ENCODE measurements at regions not wholly inside any gene's neighbourhood (a gene's known extent, or its start where the extent isn't known, plus 50 kb on each side); places are given as distances from the start of the nearest gene placed in this dataset.

- in situ Hi-C loops (cut with HindIII; ENCODE audit: low pct_unique_long_range_greater_than_20kb, low sequenced_read_pairs), result no loop called here
- no peak for DNase-seq (ENCODE audit: low read depth in 1 of 2, low spot score in 1 of 2)
- no peak for TF ChIP-seq JUND (IDR thresholded peaks at IDR 0.05; ENCODE audit: low read depth)
These were observed 161.8 kb upstream of the KCNJ16 start for GRCh38 chr17:69913216-69913615.

GRCh38 chr17:69913616-69914015, 161.4 kb upstream of the KCNJ16 start:
- no peak for TF ChIP-seq JUND (IDR thresholded peaks at IDR 0.05; ENCODE audit: low read depth)
- no peak for DNase-seq (ENCODE audit: low read depth in 1 of 2, low spot score in 1 of 2)
- in situ Hi-C loops (cut with HindIII; ENCODE audit: low pct_unique_long_range_greater_than_20kb, low sequenced_read_pairs), result no loop called here

- DNase-seq (ENCODE audit: low read depth in 1 of 2, low spot score in 1 of 2), result no peak
- no peak for TF ChIP-seq JUND (IDR thresholded peaks at IDR 0.05; ENCODE audit: low read depth)
- in situ Hi-C loops (cut with HindIII; ENCODE audit: low pct_unique_long_range_greater_than_20kb, low sequenced_read_pairs), result no loop called here
These were observed 160.5 kb upstream of the KCNJ16 start for GRCh38 chr17:69914520-69914919.

- in situ Hi-C loops (cut with HindIII; ENCODE audit: low pct_unique_long_range_greater_than_20kb, low sequenced_read_pairs), result no loop called here
- no peak for DNase-seq (ENCODE audit: low read depth in 1 of 2, low spot score in 1 of 2)
- TF ChIP-seq JUND (IDR thresholded peaks at IDR 0.05; ENCODE audit: low read depth), result no peak
These were observed 158.3 kb upstream of the KCNJ16 start for GRCh38 chr17:69916761-69917160.

- in situ Hi-C loops (cut with HindIII; ENCODE audit: low pct_unique_long_range_greater_than_20kb, low sequenced_read_pairs), result no loop called here
- DNase-seq (ENCODE audit: low read depth in 1 of 2, low spot score in 1 of 2), result no peak
- TF ChIP-seq JUND (IDR thresholded peaks at IDR 0.05; ENCODE audit: low read depth), result no peak
These were observed 156.9 kb upstream of the KCNJ16 start for GRCh38 chr17:69918164-69918563.

GRCh38 chr17:69919789-69920188, 155.2 kb upstream of the KCNJ16 start:
- DNase-seq (ENCODE audit: low read depth in 1 of 2, low spot score in 1 of 2), result no peak
- in situ Hi-C loops (cut with HindIII; ENCODE audit: low pct_unique_long_range_greater_than_20kb, low sequenced_read_pairs), result no loop called here
- no peak for TF ChIP-seq JUND (IDR thresholded peaks at IDR 0.05; ENCODE audit: low read depth)

- DNase-seq (ENCODE audit: low read depth in 1 of 2, low spot score in 1 of 2), result no peak
- TF ChIP-seq JUND (IDR thresholded peaks at IDR 0.05; ENCODE audit: low read depth), result no peak
- in situ Hi-C loops (cut with HindIII; ENCODE audit: low pct_unique_long_range_greater_than_20kb, low sequenced_read_pairs), result no loop called here
These were observed 154.0 kb upstream of the KCNJ16 start for GRCh38 chr17:69921046-69921445.

- 0 out of 2 replicates have a peak, but pooled peaks have one; percentile 20 for TF ChIP-seq JUND (IDR thresholded peaks at IDR 0.05; ENCODE audit: low read depth)
- peak in 1 of 2 experiments; percentile 73 for DNase-seq (ENCODE audit: low read depth in 1 of 2, low spot score in 1 of 2)
- in situ Hi-C loops (cut with HindIII; ENCODE audit: low pct_unique_long_range_greater_than_20kb, low sequenced_read_pairs), result no loop called here
These were observed 146.4 kb upstream of the KCNJ16 start for GRCh38 chr17:69928611-69929010.

- no peak for DNase-seq (ENCODE audit: low read depth in 1 of 2, low spot score in 1 of 2)
- no peak for TF ChIP-seq JUND (IDR thresholded peaks at IDR 0.05; ENCODE audit: low read depth)
- in situ Hi-C loops (cut with HindIII; ENCODE audit: low pct_unique_long_range_greater_than_20kb, low sequenced_read_pairs), result no loop called here
These were observed 138.0 kb upstream of the KCNJ16 start for GRCh38 chr17:69936996-69937395.

DNA sequence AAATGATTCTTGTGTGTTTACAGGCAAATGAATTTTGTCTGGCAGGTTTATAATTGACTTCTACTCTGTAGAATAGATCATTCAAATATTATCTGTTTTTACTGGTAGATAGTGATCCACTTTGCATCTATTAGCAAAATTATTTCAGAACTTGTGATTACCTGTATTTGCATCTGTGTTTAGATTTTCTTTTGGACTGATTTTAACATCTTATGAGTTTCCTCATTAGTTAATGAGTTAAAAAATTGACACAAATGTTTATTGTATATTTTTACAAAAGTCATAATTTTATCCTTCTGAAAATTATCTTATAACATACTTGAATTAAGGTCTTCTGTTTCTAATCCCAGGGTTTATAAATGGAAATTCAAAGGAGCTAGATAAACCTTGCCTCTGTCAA, 132.0 kb upstream of the KCNJ16 start:
- DNase-seq (ENCODE audit: low read depth in 1 of 2, low spot score in 1 of 2), result no peak
- in situ Hi-C loops (cut with HindIII; ENCODE audit: low pct_unique_long_range_greater_than_20kb, low sequenced_read_pairs), result no loop called here
- no peak for TF ChIP-seq JUND (IDR thresholded peaks at IDR 0.05; ENCODE audit: low read depth)

- in situ Hi-C loops (cut with HindIII; ENCODE audit: low pct_unique_long_range_greater_than_20kb, low sequenced_read_pairs), result no loop called here
These were observed 130.6 kb upstream of the KCNJ16 start for GRCh38 chr17:69944406-69944805.

GRCh38 chr17:69945698-69946185, 129.3 kb upstream of the KCNJ16 start:
- no peak for DNase-seq (ENCODE audit: low read depth in 1 of 2, low spot score in 1 of 2)
- TF ChIP-seq JUND (IDR thresholded peaks at IDR 0.05; ENCODE audit: low read depth), result no peak
- in situ Hi-C loops (cut with HindIII; ENCODE audit: low pct_unique_long_range_greater_than_20kb, low sequenced_read_pairs), result no loop called here

More at GRCh38 chr17:69944406-69944805, 130.6 kb upstream of the KCNJ16 start:
- no peak for TF ChIP-seq JUND (IDR thresholded peaks at IDR 0.05; ENCODE audit: low read depth)
- no peak for DNase-seq (ENCODE audit: low read depth in 1 of 2, low spot score in 1 of 2)

DNA sequence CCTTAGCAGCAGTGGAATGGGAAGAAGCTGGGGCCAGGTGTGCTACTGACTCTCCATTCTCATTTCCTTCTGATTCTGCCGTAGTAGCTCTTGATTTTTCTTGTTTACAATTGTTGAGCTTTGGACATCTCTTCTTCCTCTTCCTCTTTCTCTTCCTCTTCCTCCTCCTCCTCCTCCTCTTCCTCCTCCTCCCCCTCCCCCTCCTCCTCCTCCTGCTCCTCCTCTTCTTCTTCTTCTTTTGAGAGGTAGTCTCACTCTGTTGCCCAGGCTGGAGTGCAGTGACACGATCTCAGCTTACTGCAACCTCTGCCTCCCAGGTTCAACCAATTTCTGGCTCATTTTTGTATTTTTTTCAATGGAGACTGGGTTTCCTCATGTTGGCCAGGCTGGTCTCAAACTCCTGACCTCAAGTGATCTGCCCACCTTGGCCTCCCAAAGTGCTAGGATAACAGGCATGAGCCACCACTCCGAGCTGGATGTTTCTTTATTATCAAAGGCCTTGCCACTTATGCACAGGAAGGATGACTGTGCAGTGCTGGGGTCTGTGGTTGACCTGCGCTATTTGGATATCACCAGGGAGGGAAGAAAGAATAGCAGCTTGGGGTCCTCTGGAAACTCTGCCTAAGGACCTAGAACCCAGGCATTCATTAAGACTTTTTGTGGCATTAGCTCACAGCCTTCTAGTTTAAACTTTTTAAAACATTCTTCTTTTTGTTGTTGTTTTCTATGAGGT, 127.8 kb upstream of the KCNJ16 start:
- in situ Hi-C loops (cut with HindIII; ENCODE audit: low pct_unique_long_range_greater_than_20kb, low sequenced_read_pairs), result no loop called here
- no peak for DNase-seq (ENCODE audit: low read depth in 1 of 2, low spot score in 1 of 2)
- no peak for TF ChIP-seq JUND (IDR thresholded peaks at IDR 0.05; ENCODE audit: low read depth)

DNA sequence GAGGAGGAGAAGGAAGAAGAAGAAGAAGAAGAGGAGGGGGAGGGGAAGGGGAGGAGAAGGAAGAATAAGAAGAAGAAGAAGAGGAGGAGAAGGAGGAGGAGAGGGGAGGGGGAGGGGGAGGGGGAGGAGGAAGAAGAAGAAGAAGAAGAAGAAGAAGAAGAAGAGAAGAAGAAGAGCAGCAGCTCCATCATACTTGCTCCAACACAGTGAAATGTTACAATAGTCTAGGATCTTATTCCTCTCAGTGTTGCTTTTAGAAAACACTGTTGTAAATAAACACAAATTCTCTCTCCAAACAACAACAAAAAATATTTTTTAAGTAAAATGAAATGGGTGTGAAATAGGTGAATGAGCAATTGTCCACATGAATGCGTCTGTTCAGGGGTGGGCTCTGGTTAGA, 126.6 kb upstream of the KCNJ16 start:
- in situ Hi-C loops (cut with HindIII; ENCODE audit: low pct_unique_long_range_greater_than_20kb, low sequenced_read_pairs), result no loop called here
- no peak for TF ChIP-seq JUND (IDR thresholded peaks at IDR 0.05; ENCODE audit: low read depth)
- DNase-seq (ENCODE audit: low read depth in 1 of 2, low spot score in 1 of 2), result no peak
